Choroid plexus epithelial cell (primary cell): ENCODE measurements at regions not wholly inside any gene's neighbourhood (a gene's known extent, or its start where the extent isn't known, plus 50 kb on each side); places are given as distances from the start of the nearest gene placed in this dataset.

Experiments used
- DNase-seq: peaks from one replicate; pipeline ENCODE4 v3.0.0-alpha.2; 2010; ENCODE audit warnings: low read depth
- H3K4me3 ChIP-seq: 2 replicates; pipeline ENCODE4 v1.5.1; 2011; ENCODE audit warnings: low read depth, mild to moderate bottlenecking, control low read depth, low read length, moderate library complexity
- CTCF ChIP-seq: conservative IDR thresholded peaks from 2 replicates; pipeline ENCODE4 v1.5.1; 2011; ENCODE audit warnings: low read depth, mild to moderate bottlenecking, control low read depth, inconsistent platforms, low read length, moderate library complexity

- peak; percentile 98 for DNase-seq
- no peak overlapping the region for H3K4me3 ChIP-seq
- no peak for TF ChIP-seq CTCF
Measured at GRCh38 chr13:106318941-106319411, 216.5 kb downstream of the EFNB2 start.

GRCh38 chr13:106314417-106314816, 221.0 kb downstream of the EFNB2 start:
- no peak for TF ChIP-seq CTCF
- no peak for DNase-seq

GRCh38 chr13:106311004-106311403, 224.5 kb downstream of the EFNB2 start:
- H3K4me3 ChIP-seq, result no peak overlapping the region
- DNase-seq, result no peak
- TF ChIP-seq CTCF, result no peak

More at GRCh38 chr13:106314417-106314816, 221.0 kb downstream of the EFNB2 start:
- no peak overlapping the region for H3K4me3 ChIP-seq

GRCh38 chr13:106310291-106310865, 225.1 kb downstream of the EFNB2 start:
- H3K4me3 ChIP-seq, result no peak overlapping the region
- no peak for DNase-seq
- TF ChIP-seq CTCF, result no peak

- no peak overlapping the region for H3K4me3 ChIP-seq
- DNase-seq, result no peak
- TF ChIP-seq CTCF, result no peak
Measured at GRCh38 chr13:106306748-106307277, 228.6 kb downstream of the EFNB2 start.

- H3K4me3 ChIP-seq, result no peak overlapping the region
- no peak for DNase-seq
- no peak for TF ChIP-seq CTCF
Measured at GRCh38 chr13:106302843-106303242, 232.6 kb downstream of the EFNB2 start.

GRCh38 chr13:106302011-106302410, 233.5 kb downstream of the EFNB2 start:
- no peak for DNase-seq
- TF ChIP-seq CTCF, result no peak
- no peak overlapping the region for H3K4me3 ChIP-seq
